ENCODE measurements at regions not wholly inside any gene's neighbourhood (a gene's known extent, or its start where the extent isn't known, plus 50 kb on each side); places are given as distances from the start of the nearest gene placed in this dataset.

- ChIA-PET CTCF (interaction anchor here (0.7 kb wide), 1 partner anchor 10 kb away, joined by 3 read pairs; no protein-coding TSS in a partner anchor), POLR2A (ENCODE audit: low non-redundant PET) (no interaction called here)
- DNase-seq (ENCODE audit: low spot score) = no peak
- TF ChIP-seq CTCF (conservative IDR thresholded peaks at IDR 0.05; ENCODE audit: low read depth) = no peak
- H3K27ac ChIP-seq = no peak overlapping the region
These were observed 87.4 kb downstream of the ELAPOR2 start for GRCh38 chr7:86972072-86972471.

GRCh38 chr7:86970986-86971385 is 88.5 kb downstream of the ELAPOR2 start:
- ChIA-PET POLR2A (ENCODE audit: low non-redundant PET) (no interaction called here), CTCF (interaction anchor here (0.6 to 0.7 kb wide), 2 partner anchors 20 to 178 kb away, joined by 3 read pairs; no protein-coding TSS in a partner anchor)

GRCh38 chr7:86970547-86970946 is 88.9 kb downstream of the ELAPOR2 start:
- H3K27ac ChIP-seq = no peak overlapping the region
- POLR2A ChIA-PET (ENCODE audit: low non-redundant PET) = no interaction called here
- CTCF ChIA-PET = no interaction called here
- DNase-seq (ENCODE audit: low spot score) = no peak
- TF ChIP-seq CTCF (conservative IDR thresholded peaks at IDR 0.05; ENCODE audit: low read depth) = no peak

More at GRCh38 chr7:86970986-86971385, 88.5 kb downstream of the ELAPOR2 start:
- no peak for DNase-seq (ENCODE audit: low spot score)
- H3K27ac ChIP-seq = no peak overlapping the region
- TF ChIP-seq CTCF (conservative IDR thresholded peaks at IDR 0.05; ENCODE audit: low read depth) = no peak

GRCh38 chr7:86969865-86970264 is 89.6 kb downstream of the ELAPOR2 start:
- ChIA-PET CTCF (no interaction called here), POLR2A (ENCODE audit: low non-redundant PET) (no interaction called here)
- TF ChIP-seq CTCF (conservative IDR thresholded peaks at IDR 0.05; ENCODE audit: low read depth) = no peak
- no peak overlapping the region for H3K27ac ChIP-seq
- DNase-seq (ENCODE audit: low spot score) = no peak

- POLR2A ChIA-PET (ENCODE audit: low non-redundant PET) = no interaction called here
These were observed 90.8 kb downstream of the ELAPOR2 start for GRCh38 chr7:86968618-86969017.

GRCh38 chr7:86966916-86967315 is 92.5 kb downstream of the ELAPOR2 start:
- TF ChIP-seq CTCF (conservative IDR thresholded peaks at IDR 0.05; ENCODE audit: low read depth) = no peak
- ChIA-PET CTCF (interaction anchor here (0.8 kb wide), 1 partner anchor 182 kb away, joined by 3 read pairs; no protein-coding TSS in a partner anchor), POLR2A (ENCODE audit: low non-redundant PET) (no interaction called here)
- H3K27ac ChIP-seq = peak overlapping the region; percentile 43
- DNase-seq (ENCODE audit: low spot score) = no peak

More at GRCh38 chr7:86968618-86969017, 90.8 kb downstream of the ELAPOR2 start:
- no peak overlapping the region for H3K27ac ChIP-seq
- DNase-seq (ENCODE audit: low spot score) = no peak
- no peak for TF ChIP-seq CTCF (conservative IDR thresholded peaks at IDR 0.05; ENCODE audit: low read depth)
- CTCF ChIA-PET = no interaction called here
